Stimulated activated effector memory CD8-positive, alpha-beta T cell treated with anti-CD3 and anti-CD28 coated beads, Interleukin-12 subunit alpha, Interleukin-12 subunit beta, amount 100 ng/mL, for 72 hours (primary cell): ENCODE measurements at regions not wholly inside any gene's neighbourhood (a gene's known extent, or its start where the extent isn't known, plus 50 kb on each side); places are given as distances from the start of the nearest gene placed in this dataset.
A peak's percentile ranks its signal among the peaks of the same experiment; 100 is the strongest.

Source experiments
- ATAC-seq: fragments of 150-1000 bp; cut with Tn5 transposase; 2 replicates; pipeline ENCODE4 v1.10.0; 2021
- DNase-seq, 2 donors: peaks; one replicate each; pipeline ENCODE4 v3.0.0; 2021 to 2022; ENCODE audit warnings: low spot score in 2 of 2
- H3K27ac Mint-ChIP-seq: one replicate; pipeline ENCODE4 v1.8.0; 2022; ENCODE audit warnings: mild to moderate bottlenecking, mixed read lengths
- H3K36me3 Mint-ChIP-seq: one replicate; pipeline ENCODE4 v1.8.0; 2022; ENCODE audit warnings: mild to moderate bottlenecking, mixed read lengths
- H3K4me1 Mint-ChIP-seq: one replicate; pipeline ENCODE4 v1.8.0; 2022; ENCODE audit warnings: mixed read lengths
- H3K4me3 Mint-ChIP-seq: one replicate; pipeline ENCODE4 v1.8.0; 2022; ENCODE audit warnings: mild to moderate bottlenecking, mixed read lengths
- H3K9me3 Mint-ChIP-seq: one replicate; pipeline ENCODE4 v1.8.0; 2022; ENCODE audit warnings: mixed read lengths

DNA sequence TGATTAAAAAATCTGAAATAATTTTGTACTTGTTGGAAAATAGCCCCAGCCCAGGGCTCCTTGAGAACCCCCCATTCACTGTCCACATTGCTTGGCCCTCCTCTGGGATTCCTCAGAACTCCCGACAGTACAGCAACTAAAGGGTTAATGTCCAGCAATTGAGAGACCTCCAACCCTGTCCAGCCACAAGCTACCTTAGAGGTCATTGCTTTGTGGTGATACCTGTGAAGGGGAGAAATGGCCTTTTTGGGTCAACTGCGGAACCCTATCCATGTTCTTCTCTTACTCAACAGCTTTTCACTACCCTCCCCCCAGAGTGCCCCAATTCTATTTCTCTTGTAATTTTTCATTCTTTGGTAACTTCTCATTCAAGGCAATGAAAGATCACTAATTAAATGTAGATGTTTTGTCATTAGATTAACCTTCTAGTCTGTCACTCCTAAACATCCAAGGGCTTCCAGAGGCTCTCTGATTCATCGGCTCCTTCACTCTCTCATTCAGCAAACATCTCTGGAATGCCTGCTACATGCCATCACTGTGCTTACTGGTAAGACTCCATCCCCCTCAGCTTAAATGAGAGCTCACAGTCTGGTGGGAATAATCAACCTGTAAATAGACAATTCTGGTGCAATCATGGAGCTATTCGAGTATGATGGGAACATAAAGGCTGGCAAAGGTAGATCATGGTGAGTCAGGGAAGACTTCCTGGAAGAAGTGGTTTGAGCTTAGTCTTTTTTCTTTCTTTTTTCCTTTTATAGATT lies 241.4 kb upstream of the PGRMC2 start:
- Mint-ChIP-seq H3K27ac (no peak overlapping the region), H3K9me3 (no peaks in the 10 kb centered on the region), H3K4me3 (no peak overlapping the region), H3K36me3 (no peaks in the 10 kb centered on the region), H3K4me1 (peaks cover 6% of the 10 kb centered on the region)
- ATAC-seq (no peak), DNase-seq (no peak)

DNA sequence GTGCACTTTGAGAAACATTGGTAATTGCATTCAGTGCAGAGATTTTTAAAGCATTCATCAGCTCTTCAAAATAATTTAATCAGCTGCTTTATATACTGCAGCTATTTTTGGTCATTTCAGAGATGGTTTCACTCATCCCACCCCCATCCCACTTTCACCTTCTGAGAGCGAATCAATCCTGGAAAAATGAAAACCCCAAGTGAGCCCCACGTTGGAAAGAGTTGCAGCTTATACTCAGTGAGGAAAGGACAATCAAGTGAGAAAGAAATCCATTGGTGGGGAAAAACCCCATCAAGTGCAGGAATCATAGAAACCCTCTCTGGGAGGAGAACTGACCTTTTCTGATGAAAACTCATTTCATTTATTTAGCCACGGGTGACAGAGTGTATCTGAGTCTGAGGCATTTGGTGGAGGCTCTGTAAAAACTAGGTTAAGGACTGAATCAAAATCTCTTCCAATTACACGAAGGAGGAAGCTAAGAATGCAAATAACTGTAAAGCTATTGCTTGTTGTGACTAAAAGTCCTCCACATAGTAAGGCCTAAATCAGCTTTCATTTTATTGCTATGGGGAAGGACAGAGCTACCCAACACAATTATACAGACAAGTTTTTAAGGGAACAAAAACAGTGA lies 240.4 kb upstream of the PGRMC2 start:
- peaks cover 6% of the 10 kb centered on the region for H3K4me1 Mint-ChIP-seq
- H3K27ac Mint-ChIP-seq, result no peak overlapping the region
- H3K36me3 Mint-ChIP-seq, result no peaks in the 10 kb centered on the region
- no peaks in the 10 kb centered on the region for H3K9me3 Mint-ChIP-seq
- ATAC-seq (no peak), DNase-seq (no peak)
- no peak overlapping the region for H3K4me3 Mint-ChIP-seq

DNA sequence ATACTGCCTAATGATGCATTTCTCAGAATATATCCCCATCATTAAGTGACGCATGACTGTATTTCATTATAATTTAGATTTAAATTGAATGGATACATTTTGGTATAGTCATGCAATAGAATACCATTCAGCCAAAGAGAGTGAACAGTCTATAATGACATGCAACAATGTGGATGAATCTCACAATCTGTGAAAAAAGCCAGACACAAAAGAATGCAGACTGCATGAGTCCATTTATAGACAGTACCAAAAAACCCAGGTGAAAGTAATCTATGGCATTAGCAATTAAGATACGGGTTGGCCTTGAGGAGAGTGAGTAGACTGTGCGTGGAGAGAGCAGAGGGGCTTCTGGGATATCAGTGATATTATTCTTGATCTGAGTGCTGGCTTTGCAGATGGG lies 239.7 kb upstream of the PGRMC2 start:
- Mint-ChIP-seq H3K9me3 (no peaks in the 10 kb centered on the region), H3K4me3 (no peak overlapping the region), H3K27ac (no peak overlapping the region), H3K4me1 (peaks cover 6% of the 10 kb centered on the region), H3K36me3 (no peaks in the 10 kb centered on the region)
- DNase-seq (no peak), ATAC-seq (no peak)

DNA sequence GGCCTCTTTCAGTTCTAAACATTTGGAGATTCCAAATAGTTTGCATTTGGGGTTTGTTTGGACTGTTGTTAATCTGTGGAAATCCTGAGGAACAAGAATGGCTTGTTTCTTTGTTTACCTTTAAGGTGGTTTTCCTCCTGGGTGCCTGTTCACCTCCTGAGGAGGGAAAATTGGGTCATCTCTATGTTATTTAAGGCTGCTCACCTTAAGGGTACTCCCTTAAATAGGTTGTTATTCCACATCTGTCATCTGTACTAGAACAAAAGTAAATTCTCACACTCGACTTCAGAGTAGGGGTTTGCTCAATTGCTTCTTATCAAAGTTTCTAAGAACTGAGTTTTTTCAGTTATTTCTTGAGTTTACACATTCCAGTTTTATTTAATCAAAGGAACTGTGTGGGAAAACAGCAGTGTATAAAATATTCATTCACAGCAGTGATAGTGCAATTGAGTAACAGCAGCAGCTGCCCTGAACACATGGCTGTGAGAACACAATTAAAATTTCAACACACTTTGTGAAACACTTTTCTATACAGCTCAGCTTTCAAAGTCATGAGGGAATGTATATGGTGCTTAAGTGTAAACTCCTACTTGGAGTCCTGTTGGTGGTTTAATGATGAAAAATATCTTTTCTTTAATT lies 238.5 kb upstream of the PGRMC2 start:
- Mint-ChIP-seq H3K9me3 (no peaks in the 10 kb centered on the region), H3K4me3 (no peak overlapping the region), H3K4me1 (peaks cover 6% of the 10 kb centered on the region), H3K27ac (peak overlapping the region; percentile 33), H3K36me3 (no peaks in the 10 kb centered on the region)
- ATAC-seq (no peak), DNase-seq (no peak)

DNA sequence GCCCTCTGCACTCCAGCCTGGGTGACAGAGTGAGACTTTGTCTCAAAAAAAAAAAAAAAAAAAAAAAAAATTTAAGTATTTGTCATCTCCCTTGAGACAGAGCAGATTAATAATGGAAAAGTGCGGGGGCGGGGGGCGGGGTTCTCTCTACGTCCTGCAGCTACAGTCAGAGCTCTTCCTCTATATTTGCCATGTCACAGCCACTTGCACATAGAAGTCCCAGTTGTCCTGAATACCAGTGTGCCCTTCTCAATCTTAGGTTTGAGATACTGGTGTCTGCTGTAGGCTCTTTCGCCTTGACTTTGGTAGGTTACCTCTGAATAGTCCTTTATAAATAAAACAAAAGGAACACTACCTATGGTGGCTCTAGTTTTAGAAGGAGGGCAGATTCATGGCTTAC lies 237.8 kb upstream of the PGRMC2 start:
- DNase-seq (no peak), ATAC-seq (peak; percentile 26)
- H3K36me3 Mint-ChIP-seq, result no peaks in the 10 kb centered on the region
- no peak overlapping the region for H3K4me3 Mint-ChIP-seq
- peak overlapping the region; percentile 33 for H3K27ac Mint-ChIP-seq
- H3K4me1 Mint-ChIP-seq, result peaks cover 6% of the 10 kb centered on the region
- no peaks in the 10 kb centered on the region for H3K9me3 Mint-ChIP-seq

DNA sequence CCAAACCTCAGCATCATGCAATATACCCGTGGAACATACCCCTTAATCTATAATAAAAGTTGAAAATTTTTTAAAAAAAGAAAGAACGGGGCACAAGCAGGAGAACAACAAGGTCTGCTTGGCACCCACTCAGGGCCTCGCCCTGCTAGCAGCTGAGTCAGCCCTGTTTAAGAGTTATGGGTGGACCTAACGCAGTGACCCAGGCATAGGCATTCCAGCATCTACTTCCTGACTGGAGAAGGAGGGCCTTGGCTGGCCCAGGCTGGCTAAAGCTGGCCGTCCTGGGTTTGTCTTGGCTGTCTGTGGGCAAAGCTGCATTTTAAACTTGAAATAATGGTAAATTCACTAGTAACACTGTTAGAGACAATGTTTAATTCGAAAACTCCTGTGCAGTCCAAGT lies 236.7 kb upstream of the PGRMC2 start:
- Mint-ChIP-seq H3K36me3 (no peaks in the 10 kb centered on the region), H3K4me3 (no peak overlapping the region), H3K4me1 (peaks cover 6% of the 10 kb centered on the region), H3K9me3 (no peaks in the 10 kb centered on the region), H3K27ac (no peak overlapping the region)
- no peak for DNase-seq
- no peak for ATAC-seq

DNA sequence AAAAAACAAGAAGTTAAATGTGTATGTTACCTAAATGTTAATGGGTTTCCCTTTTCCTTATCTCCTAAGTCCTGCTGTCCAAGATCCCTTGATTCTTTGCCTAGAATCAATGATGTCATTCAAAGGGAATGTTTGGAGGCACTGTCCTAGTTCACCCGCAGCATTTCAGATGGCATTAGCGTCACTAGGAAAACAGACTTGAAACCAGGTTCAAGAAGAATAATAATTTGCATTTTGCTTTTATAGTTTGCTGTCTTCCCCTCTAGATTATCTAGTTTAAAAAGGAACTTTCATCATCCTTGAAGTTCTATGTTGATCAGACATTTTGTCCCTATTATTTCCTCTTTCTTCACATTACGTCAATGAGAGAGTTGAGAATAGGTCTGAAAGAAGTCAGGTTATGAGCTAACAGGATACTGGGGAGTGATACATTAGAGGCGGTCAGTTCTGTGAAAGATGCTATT lies 234.1 kb upstream of the PGRMC2 start:
- no peaks in the 10 kb centered on the region for H3K9me3 Mint-ChIP-seq
- ATAC-seq, result no peak
- no peak for DNase-seq
- peaks cover 6% of the 10 kb centered on the region for H3K4me1 Mint-ChIP-seq
- H3K36me3 Mint-ChIP-seq, result no peaks in the 10 kb centered on the region
- H3K4me3 Mint-ChIP-seq, result no peak overlapping the region
- no peak overlapping the region for H3K27ac Mint-ChIP-seq

DNA sequence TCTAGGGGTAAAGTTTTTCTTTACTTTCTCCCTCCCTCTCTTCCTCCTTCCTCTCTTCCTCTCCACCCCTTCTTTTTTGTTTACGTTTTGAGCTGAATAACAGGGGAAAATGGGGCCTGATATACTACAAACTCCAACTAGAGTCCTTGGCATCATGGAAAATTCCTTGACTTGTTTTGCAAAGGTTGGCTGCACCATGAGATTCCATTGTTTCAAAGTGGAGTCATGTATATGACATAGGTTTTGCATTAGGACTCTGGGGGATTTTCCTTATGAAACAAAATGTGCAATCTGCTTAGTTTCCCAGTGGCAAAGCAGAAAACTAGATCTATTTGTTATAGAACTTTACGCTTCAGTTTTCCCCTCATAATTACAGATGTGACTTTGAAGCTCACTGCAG lies 233.5 kb upstream of the PGRMC2 start:
- no peak overlapping the region for H3K27ac Mint-ChIP-seq

DNA sequence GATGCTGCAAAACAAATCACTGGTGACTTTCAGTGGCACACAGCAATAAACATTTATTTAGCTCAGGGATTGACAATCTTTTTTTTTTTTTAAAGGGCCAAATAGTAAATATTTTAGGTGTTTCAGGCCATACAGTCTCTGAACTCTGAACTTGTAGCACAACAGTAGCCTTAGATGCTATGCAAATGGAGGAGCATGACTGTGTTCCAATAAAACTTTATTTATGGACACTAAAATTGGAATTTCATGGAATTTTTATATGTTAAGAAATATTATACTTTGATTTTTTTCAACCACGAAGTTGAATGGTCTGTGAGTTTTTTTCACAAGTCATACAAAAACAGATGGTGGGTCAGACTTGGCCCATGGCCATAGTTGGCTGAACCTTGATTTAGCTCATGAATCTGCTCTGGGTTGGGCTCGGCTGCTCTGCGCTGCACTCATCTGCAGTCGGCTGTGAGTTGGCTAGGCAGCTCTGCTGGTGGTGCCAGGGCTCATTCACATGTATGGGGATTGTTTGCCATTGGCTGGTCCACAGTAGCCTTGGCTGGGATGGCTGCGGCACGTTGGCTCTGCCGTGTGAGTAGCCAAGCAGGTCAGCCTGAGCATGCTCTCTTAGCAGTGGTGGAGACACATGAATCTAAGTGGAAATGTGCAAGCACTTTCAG lies 231.7 kb upstream of the PGRMC2 start:
- peaks cover 6% of the 10 kb centered on the region for H3K4me1 Mint-ChIP-seq
- H3K27ac Mint-ChIP-seq, result no peak overlapping the region
- no peaks in the 10 kb centered on the region for H3K9me3 Mint-ChIP-seq
- no peak for ATAC-seq
- H3K36me3 Mint-ChIP-seq, result no peaks in the 10 kb centered on the region
- no peak overlapping the region for H3K4me3 Mint-ChIP-seq
- no peak for DNase-seq

More for the DNA sequence above, 233.5 kb upstream of the PGRMC2 start:
- no peaks in the 10 kb centered on the region for H3K9me3 Mint-ChIP-seq
- ATAC-seq (no peak), DNase-seq (no peak)
- H3K4me3 Mint-ChIP-seq, result no peak overlapping the region
- peaks cover 6% of the 10 kb centered on the region for H3K4me1 Mint-ChIP-seq
- H3K36me3 Mint-ChIP-seq, result no peaks in the 10 kb centered on the region

DNA sequence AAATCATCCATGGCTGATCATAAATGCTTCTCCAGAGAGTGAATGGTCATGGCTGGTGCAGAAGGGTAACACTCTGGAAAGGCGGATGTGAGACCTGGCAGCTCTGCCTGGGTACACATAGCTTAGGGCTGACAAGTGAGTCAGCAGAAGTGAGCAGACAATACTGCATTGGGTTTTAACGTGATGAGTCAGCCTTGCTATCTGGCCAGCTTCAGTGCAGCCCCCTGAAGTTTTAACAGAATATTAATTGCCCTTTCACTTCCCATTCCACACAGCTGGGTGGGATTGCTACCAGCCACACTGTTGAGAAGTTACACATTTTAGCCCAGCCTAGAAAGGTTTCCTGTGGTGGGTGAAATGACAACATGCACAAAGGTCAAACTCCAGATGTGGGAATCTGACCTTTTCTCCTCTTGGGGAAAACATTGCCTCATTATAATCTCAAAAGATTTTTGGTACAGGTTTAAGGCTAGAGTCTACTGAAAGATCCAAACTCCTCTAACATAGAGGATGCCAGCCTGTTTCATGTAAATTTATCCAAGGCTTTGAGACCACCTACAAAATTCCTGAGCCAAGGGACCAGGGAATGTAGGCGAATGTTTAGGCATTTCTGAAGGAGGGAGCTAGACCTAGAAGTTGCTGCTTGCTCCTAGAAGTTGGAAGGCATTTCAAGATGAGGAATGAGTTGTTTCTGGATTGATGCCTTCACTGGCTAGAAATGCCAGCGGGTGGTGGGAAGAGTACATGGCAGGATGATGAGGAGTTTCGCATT lies 230.3 kb upstream of the PGRMC2 start:
- Mint-ChIP-seq H3K36me3 (no peaks in the 10 kb centered on the region), H3K4me1 (peaks cover 13% of the 10 kb centered on the region), H3K9me3 (no peaks in the 10 kb centered on the region), H3K27ac (no peak overlapping the region), H3K4me3 (no peak overlapping the region)
- ATAC-seq, result peak; percentile 80
- DNase-seq, result no peak

DNA sequence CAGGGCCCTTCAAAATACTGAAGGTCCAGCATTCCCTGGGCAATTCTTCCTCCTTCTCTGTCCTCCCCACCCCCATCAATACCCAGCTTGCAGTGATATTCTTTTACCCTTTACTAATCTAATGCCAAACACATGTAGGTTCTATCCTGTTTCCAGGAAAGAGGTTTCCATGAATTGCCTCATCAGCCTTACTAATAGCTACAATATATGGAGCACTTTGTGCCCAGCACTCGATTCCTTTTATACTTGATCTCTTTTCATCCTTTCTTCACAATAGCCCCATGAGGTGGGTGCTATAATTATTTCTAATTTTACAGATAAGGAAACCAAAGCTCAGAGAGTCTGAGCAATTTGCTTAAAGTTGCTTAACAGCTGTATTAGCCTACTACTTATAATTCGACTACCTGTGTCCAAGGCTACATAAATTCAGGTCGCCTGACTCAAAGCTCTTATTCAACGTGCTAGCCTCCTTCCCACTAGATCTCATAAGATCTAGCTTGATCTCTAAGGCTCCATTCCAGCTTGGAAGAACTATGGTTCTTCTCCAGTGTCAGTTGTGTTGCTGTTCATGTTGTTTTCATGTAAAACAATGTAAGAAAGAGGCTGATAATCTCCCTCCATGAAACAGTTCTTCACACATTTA lies 229.6 kb upstream of the PGRMC2 start:
- no peak overlapping the region for H3K27ac Mint-ChIP-seq
- DNase-seq (no peak), ATAC-seq (no peak)
- H3K36me3 Mint-ChIP-seq, result no peaks in the 10 kb centered on the region
- H3K9me3 Mint-ChIP-seq, result no peaks in the 10 kb centered on the region
- no peak overlapping the region for H3K4me3 Mint-ChIP-seq
- H3K4me1 Mint-ChIP-seq, result peaks cover 13% of the 10 kb centered on the region

DNA sequence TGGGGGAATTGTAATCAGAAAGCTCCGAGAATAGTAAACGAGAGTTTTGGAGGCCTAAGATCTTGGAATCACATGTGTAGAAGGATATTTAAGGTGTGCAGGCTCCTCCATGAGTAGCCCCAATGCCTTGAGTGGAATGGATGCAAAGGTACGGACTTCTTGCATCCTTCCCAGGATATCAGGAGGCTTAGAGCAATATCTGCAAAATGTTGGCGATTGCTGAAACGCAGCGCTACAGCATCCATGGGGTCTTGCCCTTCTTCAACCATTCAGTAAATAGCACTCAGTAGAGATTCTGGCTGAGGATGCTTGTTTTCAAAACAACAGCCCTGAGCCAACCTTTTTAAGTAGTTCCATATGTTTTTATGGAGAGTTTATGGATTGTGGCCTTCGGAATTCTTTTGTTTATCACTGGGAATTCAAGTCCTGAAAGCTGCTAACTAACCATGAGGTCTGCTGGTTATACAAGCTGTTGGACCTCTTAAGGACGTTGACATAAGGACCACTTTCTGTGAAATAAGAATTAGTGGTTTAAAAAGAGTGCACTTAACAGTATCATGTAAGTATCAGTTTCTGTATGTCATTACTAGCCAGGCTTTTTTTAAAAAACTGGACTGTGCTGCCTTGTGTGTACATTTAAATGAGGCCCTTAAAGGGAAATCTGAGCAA lies 228.8 kb upstream of the PGRMC2 start:
- Mint-ChIP-seq H3K9me3 (no peaks in the 10 kb centered on the region), H3K36me3 (no peaks in the 10 kb centered on the region), H3K4me3 (no peak overlapping the region), H3K4me1 (peaks cover 13% of the 10 kb centered on the region), H3K27ac (no peak overlapping the region)
- ATAC-seq (no peak), DNase-seq (no peak)

DNA sequence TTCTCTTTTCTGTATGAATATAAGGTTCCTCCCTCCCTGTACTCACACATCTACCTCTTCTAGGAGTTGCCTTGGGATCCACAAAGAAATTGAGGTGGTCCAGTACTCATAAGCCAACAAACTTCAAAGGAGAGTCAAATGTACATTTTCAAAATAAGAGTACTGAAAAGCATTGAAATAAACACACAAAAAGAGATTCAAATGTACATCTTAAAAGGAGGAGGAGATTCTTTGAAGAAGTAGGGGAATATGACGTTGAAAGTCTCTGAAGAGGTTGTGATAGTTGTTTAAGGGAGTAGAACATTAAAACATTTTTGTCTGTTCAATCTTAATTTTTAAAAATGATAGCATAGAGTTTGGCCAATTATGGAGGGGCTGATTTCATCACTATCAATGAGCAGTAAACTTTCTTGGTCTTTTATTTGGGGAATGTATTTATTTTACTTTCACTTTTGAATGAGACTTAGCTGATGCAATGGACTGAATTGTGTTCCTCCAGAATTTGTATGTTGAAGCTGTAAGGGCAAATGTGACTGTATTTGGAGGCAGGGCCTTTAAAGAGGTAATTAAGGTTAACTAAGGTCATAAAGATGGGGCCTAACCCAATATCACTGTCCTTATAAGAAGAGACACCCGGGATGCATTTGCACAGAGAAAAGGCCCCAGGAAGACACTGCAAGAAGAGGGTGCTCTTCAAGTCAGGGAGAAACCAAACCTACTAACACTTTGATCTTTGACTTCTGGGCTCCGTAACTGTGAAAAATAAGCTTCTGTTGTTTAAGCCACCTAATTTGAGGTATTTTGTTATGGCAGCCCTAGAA lies 226.3 kb upstream of the PGRMC2 start:
- peak overlapping the region; percentile 19 for H3K4me3 Mint-ChIP-seq
- H3K36me3 Mint-ChIP-seq, result no peaks in the 10 kb centered on the region
- H3K9me3 Mint-ChIP-seq, result no peaks in the 10 kb centered on the region
- ATAC-seq (no peak), DNase-seq (no peak)
- H3K27ac Mint-ChIP-seq, result peak overlapping the region; percentile 9
- H3K4me1 Mint-ChIP-seq, result peaks cover 13% of the 10 kb centered on the region
